Right ventricle myocardium superior (tissue), 1 donor: ENCODE measurements at regions not wholly inside any gene's neighbourhood (a gene's known extent, or its start where the extent isn't known, plus 50 kb on each side); places are given as distances from the start of the nearest gene placed in this dataset.

ENCODE experiments used
- ATAC-seq: fragments of 200-7000 bp; cut with Tn5 transposase; one replicate; pipeline ENCODE4 v1.9.1; 2020; ENCODE audit warnings: mild to moderate bottlenecking; ENCODE audit not compliant: poor library complexity
- DNase-seq: peaks from one replicate; pipeline ENCODE4 v3.0.0-alpha.2; 2020
- intact Hi-C: fragments of 100-400 bp; cut with DNase I; formaldehyde crosslinking; loops from one replicate; pipeline ENCODE4 v1.11.2; 2022
- donor health status: DM: no; HTN: yes; CAD: no; lungs with severe emphysema.

- no peak for ATAC-seq
- intact Hi-C loops, result loop anchor here (10.0 kb wide), 1 partner anchor 399 kb away; no protein-coding TSS in a partner anchor
- no peak for DNase-seq
Measured at GRCh38 chr20:4073852-4074741, 58.7 kb upstream of the RNF24 start.

GRCh38 chr20:4071178-4071693 is 55.9 kb upstream of the RNF24 start:
- ATAC-seq (peak; percentile 54), DNase-seq (no peak)
- intact Hi-C loops, result loop anchor here (10.0 kb wide), 1 partner anchor 396 kb away; no protein-coding TSS in a partner anchor

GRCh38 chr20:4070323-4071177 is 55.2 kb upstream of the RNF24 start:
- DNase-seq (no peak), ATAC-seq (peak; percentile 9)
- intact Hi-C loops, result loop anchor here (10.0 kb wide), 1 partner anchor 396 kb away; no protein-coding TSS in a partner anchor

GRCh38 chr20:4069751-4070150 is 54.4 kb upstream of the RNF24 start:
- intact Hi-C loops, result loop anchor here (5.0 to 10.0 kb wide), 3 partner anchors 52 to 395 kb away; partner anchors contain the start of gene RNF24
- ATAC-seq (no peak), DNase-seq (no peak)

GRCh38 chr20:4068708-4069107 is 53.4 kb upstream of the RNF24 start:
- intact Hi-C loops, result loop anchor here (5.0 to 10.0 kb wide), 2 partner anchors 51 to 134 kb away; partner anchors contain the start of gene RNF24
- ATAC-seq (no peak), DNase-seq (no peak)

- ATAC-seq (no peak), DNase-seq (no peak)
- intact Hi-C loops, result loop anchor here (5.0 to 10.0 kb wide), 2 partner anchors 50 to 133 kb away; partner anchors contain the start of gene RNF24
Measured at GRCh38 chr20:4067600-4068261, 52.4 kb upstream of the RNF24 start.

GRCh38 chr20:4066551-4066950 is 51.2 kb upstream of the RNF24 start:
- DNase-seq (no peak), ATAC-seq (no peak)
- intact Hi-C loops, result loop anchor here (5.0 to 10.0 kb wide), 2 partner anchors 49 to 132 kb away; partner anchors contain the start of gene RNF24

- no peak for DNase-seq
- intact Hi-C loops, result loop anchor here (5.0 to 10.0 kb wide), 2 partner anchors 48 to 131 kb away; partner anchors contain the start of gene RNF24
- peak; percentile 27 for ATAC-seq
Measured at GRCh38 chr20:4065391-4065844, 50.1 kb upstream of the RNF24 start.
